SK-N-SH treated with all-trans-retinoic acid at 6 μM for 48 hours (cell line): ENCODE measurements at regions not wholly inside any gene's neighbourhood (a gene's known extent, or its start where the extent isn't known, plus 50 kb on each side); places are given as distances from the start of the nearest gene placed in this dataset.
"Not testable (repeated sequence)": the region's sequence is repeated elsewhere in the genome, so short reads cannot be mapped to it uniquely, and the experiment has no call there.

ENCODE experiments used
- BACH2 ChIP-seq: fragments of 250-450 bp; sonication (Bioruptor Pico); IDR thresholded peaks from 2 replicates; pipeline ENCODE4 v1.9.0; 2021; ENCODE audit warnings: mild to moderate bottlenecking, borderline replicate concordance
- CSDC2 ChIP-seq: fragments of 250-450 bp; sonication (Bioruptor Pico); IDR thresholded peaks from 2 replicates; pipeline ENCODE4 v1.5.0; 2020; ENCODE audit warnings: mild to moderate bottlenecking, moderate library complexity
- GLIS3 ChIP-seq: fragments of 250-450 bp; sonication (Bioruptor Pico); IDR thresholded peaks from 2 replicates; pipeline ENCODE4 v1.5.0; 2020; ENCODE audit warnings: mild to moderate bottlenecking, moderate library complexity
- OSR1 ChIP-seq: fragments of 250-450 bp; sonication (Bioruptor Pico); IDR thresholded peaks from 2 replicates; pipeline ENCODE4 v1.8.0; 2022; ENCODE audit warnings: moderate library complexity, mild to moderate bottlenecking, inconsistent platforms
- SNAI2 ChIP-seq: fragments of 250-450 bp; sonication (Bioruptor Pico); IDR thresholded peaks from 2 replicates; pipeline ENCODE4 v1.5.0; 2020; ENCODE audit warnings: mild to moderate bottlenecking, moderate library complexity
- TCF4 ChIP-seq: fragments of 250-450 bp; sonication (Bioruptor Pico); IDR thresholded peaks from 2 replicates; pipeline ENCODE4 v1.8.0; 2021; ENCODE audit warnings: mild to moderate bottlenecking, moderate library complexity, borderline replicate concordance
- ZFP30 ChIP-seq: fragments of 450-650 bp; formaldehyde crosslinking; IDR thresholded peaks from 2 replicates; pipeline ENCODE4 v1.5.0; 2022; ENCODE audit warnings: mild to moderate bottlenecking, moderate library complexity
- ZNF565 ChIP-seq: fragments of 450-650 bp; formaldehyde crosslinking; conservative IDR thresholded peaks from 2 replicates; pipeline ENCODE4 v1.5.0; 2020; ENCODE audit warnings: low read depth, mild to moderate bottlenecking, moderate library complexity
- TF ChIP-seq, protein P1 (sequence below): fragments of 250-450 bp; sonication (Bioruptor Pico); IDR thresholded peaks from 2 replicates; pipeline ENCODE4 v1.5.1; 2020; ENCODE audit warnings: low read depth, mild to moderate bottlenecking, moderate library complexity
- TF ChIP-seq, protein P2 (sequence below): fragments of 250-450 bp; sonication (Bioruptor Pico); IDR thresholded peaks from 2 replicates; pipeline ENCODE4 v1.8.0; 2021; ENCODE audit warnings: low read depth, mild to moderate bottlenecking, moderate library complexity, borderline replicate concordance

DNA sequence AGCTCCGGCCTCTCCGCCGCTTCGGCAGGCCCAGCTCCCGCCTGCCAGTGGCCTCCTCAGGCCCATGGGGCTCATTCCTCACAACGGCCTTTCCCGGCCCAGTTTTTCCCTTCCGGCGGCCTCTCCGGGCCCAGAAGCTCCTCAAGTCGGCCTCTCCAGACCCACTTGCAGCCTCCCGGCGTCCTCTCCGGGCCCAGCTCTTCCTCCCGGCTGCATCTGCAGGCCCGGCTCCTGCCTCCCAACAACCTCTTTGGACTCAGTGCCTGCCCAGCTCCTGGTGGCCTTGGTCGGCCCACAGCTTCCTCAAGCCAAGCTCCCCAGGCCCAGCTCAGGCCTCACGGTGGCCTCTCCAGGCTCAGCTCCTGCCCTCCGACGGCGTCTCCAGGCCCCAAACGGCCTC lies 245.5 kb upstream of the ZNF722 start:
- not testable (repeated sequence) for TF ChIP-seq ZFP30; GLIS3 (CRISPR knock-in tag); BACH2; CSDC2 (CRISPR knock-in tag); SNAI2 (CRISPR knock-in tag); OSR1 (CRISPR knock-in tag); ZNF565 (CRISPR knock-in tag); TCF4
- TF ChIP-seq, protein P1, sequence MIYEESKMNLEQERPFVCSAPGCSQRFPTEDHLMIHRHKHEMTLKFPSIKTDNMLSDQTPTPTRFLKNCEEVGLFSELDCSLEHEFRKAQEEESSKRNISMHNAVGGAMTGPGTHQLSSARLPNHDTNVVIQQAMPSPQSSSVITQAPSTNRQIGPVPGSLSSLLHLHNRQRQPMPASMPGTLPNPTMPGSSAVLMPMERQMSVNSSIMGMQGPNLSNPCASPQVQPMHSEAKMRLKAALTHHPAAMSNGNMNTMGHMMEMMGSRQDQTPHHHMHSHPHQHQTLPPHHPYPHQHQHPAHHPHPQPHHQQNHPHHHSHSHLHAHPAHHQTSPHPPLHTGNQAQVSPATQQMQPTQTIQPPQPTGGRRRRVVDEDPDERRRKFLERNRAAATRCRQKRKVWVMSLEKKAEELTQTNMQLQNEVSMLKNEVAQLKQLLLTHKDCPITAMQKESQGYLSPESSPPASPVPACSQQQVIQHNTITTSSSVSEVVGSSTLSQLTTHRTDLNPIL, result not testable (repeated sequence)
- TF ChIP-seq, protein P2, sequence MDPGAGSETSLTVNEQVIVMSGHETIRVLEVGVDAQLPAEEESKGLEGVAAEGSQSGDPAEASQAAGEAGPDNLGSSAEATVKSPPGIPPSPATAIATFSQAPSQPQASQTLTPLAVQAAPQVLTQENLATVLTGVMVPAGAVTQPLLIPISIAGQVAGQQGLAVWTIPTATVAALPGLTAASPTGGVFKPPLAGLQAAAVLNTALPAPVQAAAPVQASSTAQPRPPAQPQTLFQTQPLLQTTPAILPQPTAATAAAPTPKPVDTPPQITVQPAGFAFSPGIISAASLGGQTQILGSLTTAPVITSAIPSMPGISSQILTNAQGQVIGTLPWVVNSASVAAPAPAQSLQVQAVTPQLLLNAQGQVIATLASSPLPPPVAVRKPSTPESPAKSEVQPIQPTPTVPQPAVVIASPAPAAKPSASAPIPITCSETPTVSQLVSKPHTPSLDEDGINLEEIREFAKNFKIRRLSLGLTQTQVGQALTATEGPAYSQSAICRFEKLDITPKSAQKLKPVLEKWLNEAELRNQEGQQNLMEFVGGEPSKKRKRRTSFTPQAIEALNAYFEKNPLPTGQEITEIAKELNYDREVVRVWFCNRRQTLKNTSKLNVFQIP, result not testable (repeated sequence)
